ENCODE measurements at regions not wholly inside any gene's neighbourhood (a gene's known extent, or its start where the extent isn't known, plus 50 kb on each side); places are given as distances from the start of the nearest gene placed in this dataset.

DNA sequence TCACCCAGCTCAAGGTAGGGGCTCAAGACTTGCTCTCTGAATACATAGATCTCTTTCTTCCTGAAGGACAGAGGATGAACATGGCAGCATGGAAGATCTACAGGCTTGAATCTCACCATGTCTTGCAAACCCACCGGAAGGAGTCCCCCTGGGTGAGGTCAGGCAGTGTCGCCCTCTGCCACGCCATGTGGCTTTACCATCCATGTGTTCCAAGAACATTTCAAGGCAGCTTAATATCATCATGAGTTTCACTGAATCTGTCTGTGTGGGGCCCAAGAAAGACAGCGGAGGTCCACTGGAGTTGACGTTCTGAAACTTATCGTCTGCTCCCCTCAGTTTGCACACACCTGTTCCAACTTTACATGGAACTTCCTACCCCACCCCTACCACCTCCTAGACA lies 1202.6 kb downstream of the TBC1D22A start:
- TF ChIP-seq, protein P1, sequence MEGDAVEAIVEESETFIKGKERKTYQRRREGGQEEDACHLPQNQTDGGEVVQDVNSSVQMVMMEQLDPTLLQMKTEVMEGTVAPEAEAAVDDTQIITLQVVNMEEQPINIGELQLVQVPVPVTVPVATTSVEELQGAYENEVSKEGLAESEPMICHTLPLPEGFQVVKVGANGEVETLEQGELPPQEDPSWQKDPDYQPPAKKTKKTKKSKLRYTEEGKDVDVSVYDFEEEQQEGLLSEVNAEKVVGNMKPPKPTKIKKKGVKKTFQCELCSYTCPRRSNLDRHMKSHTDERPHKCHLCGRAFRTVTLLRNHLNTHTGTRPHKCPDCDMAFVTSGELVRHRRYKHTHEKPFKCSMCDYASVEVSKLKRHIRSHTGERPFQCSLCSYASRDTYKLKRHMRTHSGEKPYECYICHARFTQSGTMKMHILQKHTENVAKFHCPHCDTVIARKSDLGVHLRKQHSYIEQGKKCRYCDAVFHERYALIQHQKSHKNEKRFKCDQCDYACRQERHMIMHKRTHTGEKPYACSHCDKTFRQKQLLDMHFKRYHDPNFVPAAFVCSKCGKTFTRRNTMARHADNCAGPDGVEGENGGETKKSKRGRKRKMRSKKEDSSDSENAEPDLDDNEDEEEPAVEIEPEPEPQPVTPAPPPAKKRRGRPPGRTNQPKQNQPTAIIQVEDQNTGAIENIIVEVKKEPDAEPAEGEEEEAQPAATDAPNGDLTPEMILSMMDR (IDR thresholded peaks at IDR 0.05; ENCODE audit: insufficient read depth, low read length): no peak
- no peak for TF ChIP-seq SPI1 (IDR thresholded peaks at IDR 0.05; ENCODE audit: borderline replicate concordance, low read depth)
- TF ChIP-seq POLR2AphosphoS5 (IDR thresholded peaks at IDR 0.05; ENCODE audit: low read depth): no peak
- TF ChIP-seq GABPA (IDR thresholded peaks at IDR 0.05; ENCODE audit: low read depth): no peak

Data from HL-60 (cell line).